Naive thymus-derived CD4-positive, alpha-beta T cell (primary cell): ENCODE measurements at regions not wholly inside any gene's neighbourhood (a gene's known extent, or its start where the extent isn't known, plus 50 kb on each side); places are given as distances from the start of the nearest gene placed in this dataset.
A peak's percentile ranks its signal among the peaks of the same experiment; 100 is the strongest.

Source experiments
- ATAC-seq: fragments of 150-1000 bp; cut with Tn5 transposase; 2 replicates; pipeline ENCODE4 v1.10.0; 2021; ENCODE audit warnings: mild to moderate bottlenecking, moderate library complexity
- CTCF ChIA-PET: fragments of 350-600 bp; sonication (Branson Sonifier 250); formaldehyde crosslinking; loops from one replicate; lab custom pipeline; 2021; ENCODE audit warnings: antibody characterized with exemption; lab: Charles Lee
- POLR2A ChIA-PET: fragments of 350-600 bp; sonication (Branson Sonifier 250); formaldehyde crosslinking; loops from one replicate; lab custom pipeline; 2021; ENCODE audit warnings: antibody characterized with exemption, inconsistent platforms; lab: Charles Lee
- DNase-seq, 9 donors: peaks; one replicate each; pipeline versions ENCODE4 v3.0.0 to v3.0.0-alpha.2; 2020 to 2022; ENCODE audit warnings: mixed read lengths in 1 of 9
- H3K27ac ChIP-seq: one replicate; pipeline ENCODE4 v1.7.0; 2013; ENCODE audit warnings: mild to moderate bottlenecking, low read depth, low read length, moderate library complexity
- H3K27me3 ChIP-seq, 2 donors: one replicate each; pipeline ENCODE4 v1.7.0; 2013; ENCODE audit warnings: low read length in 2 of 2, mild to moderate bottlenecking in 2 of 2, moderate library complexity in 2 of 2; ENCODE audit not compliant: control insufficient read depth in 2 of 2, insufficient read depth in 2 of 2
- H3K36me3 ChIP-seq, 3 experiments: 1 replicate in 2 of 3; 2 replicates in 1 of 3; pipeline ENCODE4 v1.7.0; 2013; ENCODE audit warnings: low read length in 3 of 3, mild to moderate bottlenecking in 3 of 3, moderate library complexity in 1 of 3; ENCODE audit not compliant: insufficient read depth in 3 of 3, control insufficient read depth in 2 of 3
- H3K4me1 ChIP-seq, 2 donors: one replicate each; pipeline ENCODE4 v1.7.0; 2013; ENCODE audit warnings: low read length in 2 of 2, mild to moderate bottlenecking in 2 of 2, moderate library complexity in 1 of 2; ENCODE audit not compliant: control insufficient read depth in 2 of 2, insufficient read depth in 2 of 2
- H3K4me3 ChIP-seq: 2 replicates; pipeline ENCODE4 v1.7.0; 2013; ENCODE audit warnings: mild to moderate bottlenecking, low read length
- H3K9me3 ChIP-seq, 3 experiments: 1 replicate in 2 of 3; 2 replicates in 1 of 3; pipeline ENCODE4 v1.7.0; 2013; ENCODE audit warnings: low read length in 3 of 3; ENCODE audit not compliant: control insufficient read depth in 2 of 3
- H3K27ac Mint-ChIP-seq, 9 donors: one replicate each; pipeline ENCODE4 v1.8.0; 2020 to 2022; ENCODE audit warnings: mixed read lengths in 9 of 9, mild to moderate bottlenecking in 8 of 9, moderate library complexity in 5 of 9, inconsistent platforms in 2 of 9
- H3K27me3 Mint-ChIP-seq, 5 donors: one replicate each; pipeline ENCODE4 v1.8.0; 2021 to 2022; ENCODE audit warnings: mixed read lengths in 5 of 5, mild to moderate bottlenecking in 1 of 5
- H3K36me3 Mint-ChIP-seq, 5 donors: one replicate each; pipeline ENCODE4 v1.8.0; 2020 to 2022; ENCODE audit warnings: mixed read lengths in 5 of 5, mild to moderate bottlenecking in 3 of 5, inconsistent platforms in 1 of 5
- H3K4me1 Mint-ChIP-seq, 7 donors: one replicate each; pipeline ENCODE4 v1.8.0; 2020 to 2022; ENCODE audit warnings: mixed read lengths in 7 of 7, mild to moderate bottlenecking in 3 of 7, inconsistent platforms in 1 of 7
- H3K4me3 Mint-ChIP-seq, 10 donors: one replicate each; pipeline ENCODE4 v1.8.0; 2020 to 2022; ENCODE audit warnings: mild to moderate bottlenecking in 10 of 10, mixed read lengths in 10 of 10, moderate library complexity in 6 of 10, inconsistent platforms in 2 of 10
- H3K9me3 Mint-ChIP-seq, 11 donors: one replicate each; pipeline ENCODE4 v1.8.0; 2020 to 2022; ENCODE audit warnings: mixed read lengths in 11 of 11, mild to moderate bottlenecking in 4 of 11, inconsistent platforms in 1 of 11, moderate library complexity in 1 of 11
- intact Hi-C, 2 donors: fragments of 100-400 bp; cut with micrococcal nuclease; formaldehyde crosslinking; loops; one replicate each; pipeline ENCODE4 v1.15.1; 2023

DNA sequence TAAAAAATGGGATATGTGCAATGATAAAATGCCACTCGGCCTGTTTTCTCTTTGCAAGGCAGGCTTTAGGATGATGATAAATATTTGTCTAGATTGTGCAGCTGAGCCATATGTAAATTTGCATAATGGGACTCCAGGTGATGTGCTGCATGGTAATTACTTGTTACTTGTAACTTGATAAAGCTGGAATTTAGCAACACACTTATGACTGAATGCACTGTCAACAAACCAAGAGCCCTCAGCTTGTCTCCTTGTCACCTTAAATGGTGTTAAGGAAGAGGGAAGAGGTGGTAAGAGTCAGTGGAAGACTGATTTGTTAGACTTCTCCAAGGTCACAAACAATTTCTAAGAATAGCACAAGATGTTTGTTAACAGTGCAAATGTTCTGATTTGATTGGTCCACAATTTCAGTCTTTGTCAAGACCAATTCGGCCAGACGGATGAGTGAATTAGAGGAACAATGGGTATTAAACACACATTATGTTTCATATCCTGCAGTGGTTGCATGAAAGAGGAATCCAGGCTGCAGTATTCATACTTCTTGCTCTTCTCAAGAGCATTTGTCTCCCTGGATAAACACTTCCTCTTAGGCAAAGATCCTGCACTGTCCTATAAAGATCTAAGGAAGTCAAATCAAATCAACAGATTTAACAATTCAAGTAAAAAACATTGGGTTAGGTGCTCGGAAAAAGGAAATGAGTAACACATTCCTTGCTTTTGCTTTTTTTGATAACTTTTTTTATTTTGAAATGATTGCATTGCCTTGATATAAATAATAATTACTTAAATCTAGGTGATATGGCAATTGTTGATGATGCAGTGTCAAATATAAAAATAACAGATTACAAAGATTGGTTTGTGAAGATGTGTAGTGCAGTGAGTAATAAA lies 448.3 kb upstream of the DDI1 start:
- H3K4me3 ChIP-seq, result no peak overlapping the region
- DNase-seq (no peak), ATAC-seq (no peak)
- Mint-ChIP-seq H3K27me3 (peaks cover 0 to 14% (median 0%) of the 10 kb centered on the region in 5 donors), H3K9me3 (peaks cover 0 to 2% (median 0%) of the 10 kb centered on the region in 11 donors), H3K27ac (no peak overlapping the region), H3K4me3 (no peak overlapping the region), H3K4me1 (no peaks in the 10 kb centered on the region), H3K36me3 (no peaks in the 10 kb centered on the region)
- no peaks in the 10 kb centered on the region for H3K9me3 ChIP-seq
- ChIA-PET CTCF (no interaction called here), POLR2A (no interaction called here)
- no peaks in the 10 kb centered on the region for H3K4me1 ChIP-seq
- no peaks in the 10 kb centered on the region for H3K27me3 ChIP-seq
- H3K36me3 ChIP-seq, result no peaks in the 10 kb centered on the region
- no peak overlapping the region for H3K27ac ChIP-seq
- intact Hi-C loops, result no loop called here

- H3K27ac ChIP-seq, result no peak overlapping the region
- POLR2A ChIA-PET, result interaction anchor here (0.7 kb wide), 1 partner anchor 14 kb away, joined by 3 read pairs; no protein-coding TSS in a partner anchor
Observed at GRCh38 chr11:103591554-103591953, 444.9 kb upstream of the DDI1 start.

GRCh38 chr11:103594283-103594682 lies 442.2 kb upstream of the DDI1 start:
- ChIA-PET POLR2A (no interaction called here), CTCF (no interaction called here)
- no peaks in the 10 kb centered on the region for H3K9me3 Mint-ChIP-seq
- no peaks in the 10 kb centered on the region for H3K27me3 ChIP-seq
- ATAC-seq, result no peak
- no peak overlapping the region for H3K27ac Mint-ChIP-seq
- no peaks in the 10 kb centered on the region for H3K4me1 ChIP-seq
- no peak overlapping the region for H3K4me3 ChIP-seq
- H3K4me1 Mint-ChIP-seq, result no peaks in the 10 kb centered on the region
- DNase-seq, result no peak
- no peak overlapping the region for H3K4me3 Mint-ChIP-seq
- H3K36me3 ChIP-seq, result no peaks in the 10 kb centered on the region
- H3K36me3 Mint-ChIP-seq, result no peaks in the 10 kb centered on the region
- H3K9me3 ChIP-seq, result no peaks in the 10 kb centered on the region
- H3K27me3 Mint-ChIP-seq, result peaks cover 0 to 8% (median 3%) of the 10 kb centered on the region in 5 donors
- intact Hi-C loops, result no loop called here
- H3K27ac ChIP-seq, result no peak overlapping the region

More at GRCh38 chr11:103591554-103591953, 444.9 kb upstream of the DDI1 start:
- Histone ChIP-seq H3K27me3 (no peaks in the 10 kb centered on the region), H3K36me3 (no peaks in the 10 kb centered on the region), H3K9me3 (no peaks in the 10 kb centered on the region), H3K4me1 (no peaks in the 10 kb centered on the region), H3K4me3 (no peak overlapping the region)
- Mint-ChIP-seq H3K4me3 (no peak overlapping the region), H3K27me3 (peaks cover 0 to 14% (median 0%) of the 10 kb centered on the region in 5 donors), H3K9me3 (peaks cover 0 to 2% (median 0%) of the 10 kb centered on the region in 11 donors), H3K4me1 (no peaks in the 10 kb centered on the region), H3K36me3 (no peaks in the 10 kb centered on the region), H3K27ac (no peak overlapping the region)
- ATAC-seq, result no peak
- CTCF ChIA-PET, result no interaction called here
- DNase-seq, result no peak
- intact Hi-C loops, result no loop called here

- Mint-ChIP-seq H3K27me3 (peaks cover 1 to 9% (median 4%) of the 10 kb centered on the region in 5 donors), H3K36me3 (no peaks in the 10 kb centered on the region)
Observed at GRCh38 chr11:103596315-103596714, 440.1 kb upstream of the DDI1 start.

DNA sequence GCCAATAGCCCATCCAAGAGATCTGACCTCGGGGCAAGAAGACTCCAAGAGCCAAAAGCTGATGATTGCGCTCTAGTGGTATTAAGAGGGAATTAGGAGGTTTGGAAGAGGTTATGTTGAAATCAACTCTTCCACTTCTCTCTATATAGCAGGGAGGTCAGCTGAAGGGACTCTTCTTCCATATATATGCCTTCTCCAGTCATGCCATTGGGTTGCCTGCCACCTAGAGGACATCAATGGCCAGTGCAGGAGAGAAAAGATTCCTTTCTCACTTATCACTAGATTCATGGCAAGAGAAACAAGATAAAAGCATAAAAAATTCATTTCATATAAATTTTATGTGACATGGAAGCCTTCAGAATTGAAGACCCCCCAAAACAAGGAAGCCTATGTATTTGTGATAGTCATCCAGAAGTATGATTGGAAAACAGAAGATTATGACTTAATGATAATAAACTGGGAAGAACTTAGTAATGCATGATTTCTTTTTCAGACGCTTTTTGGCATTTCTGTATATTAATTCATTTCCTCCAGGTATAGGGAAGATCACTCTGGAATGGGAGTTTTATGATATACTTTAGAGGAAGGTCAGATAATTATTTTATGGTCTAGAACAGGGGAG lies 435.1 kb upstream of the DDI1 start:
- intact Hi-C loops, result loop anchor here (1.0 to 10.0 kb wide), 5 partner anchors 275 to 565 kb away; partner anchors contain the start of gene DYNC2H1 (in 1 of the 2)
- Histone ChIP-seq H3K4me3 (no peak overlapping the region), H3K36me3 (no peaks in the 10 kb centered on the region), H3K27me3 (no peaks in the 10 kb centered on the region), H3K27ac (no peak overlapping the region), H3K9me3 (no peaks in the 10 kb centered on the region), H3K4me1 (no peaks in the 10 kb centered on the region)
- peak in 2 of 9 donors; percentile 1 to 3 for DNase-seq
- CTCF ChIA-PET, result no interaction called here
- peak; percentile 70 for ATAC-seq
- Mint-ChIP-seq H3K36me3 (no peaks in the 10 kb centered on the region), H3K9me3 (no peaks in the 10 kb centered on the region), H3K27me3 (peaks cover 5 to 10% (median 8%) of the 10 kb centered on the region in 5 donors), H3K4me3 (no peak overlapping the region), H3K27ac (no peak overlapping the region), H3K4me1 (no peaks in the 10 kb centered on the region)
- POLR2A ChIA-PET, result no interaction called here

More at GRCh38 chr11:103596315-103596714, 440.1 kb upstream of the DDI1 start:
- Histone ChIP-seq H3K4me1 (no peaks in the 10 kb centered on the region), H3K4me3 (no peak overlapping the region), H3K27me3 (no peaks in the 10 kb centered on the region), H3K36me3 (no peaks in the 10 kb centered on the region), H3K27ac (no peak overlapping the region), H3K9me3 (no peaks in the 10 kb centered on the region)
- H3K9me3 Mint-ChIP-seq, result no peaks in the 10 kb centered on the region
- ATAC-seq (no peak), DNase-seq (no peak)
- ChIA-PET POLR2A (no interaction called here), CTCF (no interaction called here)
- no peaks in the 10 kb centered on the region for H3K4me1 Mint-ChIP-seq
- no peak overlapping the region for H3K27ac Mint-ChIP-seq
- intact Hi-C loops, result no loop called here
- H3K4me3 Mint-ChIP-seq, result no peak overlapping the region

DNA sequence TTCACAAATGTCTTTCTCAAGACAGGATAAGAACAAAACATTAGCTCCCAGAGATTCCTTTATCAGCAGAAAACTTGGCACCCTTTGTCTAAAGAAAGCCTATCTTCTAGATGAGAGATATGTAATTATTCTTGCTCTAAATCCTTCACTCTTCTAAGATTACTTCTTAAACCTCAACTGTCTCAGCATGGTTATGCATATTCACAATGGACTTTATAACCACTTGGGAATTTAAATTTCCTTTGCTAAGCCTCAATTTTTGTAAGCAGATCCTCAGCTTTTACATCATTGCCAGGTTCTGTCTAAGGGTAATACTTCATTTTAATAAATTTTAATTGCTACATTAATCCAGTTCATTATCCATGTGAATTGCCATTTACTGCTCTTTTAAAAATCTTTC lies 433.6 kb upstream of the DDI1 start:
- Mint-ChIP-seq H3K27ac (no peak overlapping the region), H3K4me3 (no peak overlapping the region)

More for the DNA sequence above, 433.6 kb upstream of the DDI1 start:
- ATAC-seq (no peak), DNase-seq (no peak)
- Mint-ChIP-seq H3K4me1 (no peaks in the 10 kb centered on the region), H3K36me3 (no peaks in the 10 kb centered on the region), H3K9me3 (no peaks in the 10 kb centered on the region), H3K27me3 (peaks cover 5 to 10% (median 8%) of the 10 kb centered on the region in 5 donors)
- H3K27me3 ChIP-seq, result no peaks in the 10 kb centered on the region
- H3K36me3 ChIP-seq, result no peaks in the 10 kb centered on the region
- no peaks in the 10 kb centered on the region for H3K9me3 ChIP-seq
- H3K4me1 ChIP-seq, result no peaks in the 10 kb centered on the region
- H3K27ac ChIP-seq, result no peak overlapping the region
- ChIA-PET CTCF (no interaction called here), POLR2A (no interaction called here)
- intact Hi-C loops, result loop anchor here (10.0 kb wide), 2 partner anchors 398 to 498 kb away; partner anchors contain the start of gene DYNC2H1 (in 1 of the 2)
- no peak overlapping the region for H3K4me3 ChIP-seq
